Psoas muscle (tissue), 7 donors: ENCODE measurements at regions not wholly inside any gene's neighbourhood (a gene's known extent, or its start where the extent isn't known, plus 50 kb on each side); places are given as distances from the start of the nearest gene placed in this dataset.

Source experiments
- ATAC-seq, 4 donors: fragments of 200-7000 bp; cut with Tn5 transposase; one replicate each; pipeline ENCODE4 v1.9.1; 2020; ENCODE audit warnings: moderate library complexity in 3 of 4, mild to moderate bottlenecking in 2 of 4
- DNase-seq, 2 donors: peaks; one replicate each; pipeline ENCODE4 v3.0.0-alpha.2; 2020
- H3K27ac ChIP-seq: fragments of 200-600 bp; one replicate; pipeline ENCODE4 v1.8.0; 2022
- H3K27me3 ChIP-seq, 3 donors: fragments of 200-600 bp in 1 of 3; one replicate each; pipeline versions ENCODE4 v1.6.1 to v1.8.0; 2013 to 2022; ENCODE audit warnings: low read length in 2 of 3, mild to moderate bottlenecking in 2 of 3, moderate library complexity in 1 of 3; ENCODE audit not compliant: insufficient read depth in 3 of 3
- H3K36me3 ChIP-seq, 2 donors: fragments of 200-600 bp in 1 of 2; one replicate each; pipeline versions ENCODE4 v1.6.1 to v1.8.0; 2013 to 2022; ENCODE audit warnings: low read depth in 1 of 2, mild to moderate bottlenecking in 1 of 2, moderate library complexity in 1 of 2; ENCODE audit not compliant: insufficient read depth in 1 of 2
- H3K4me1 ChIP-seq: fragments of 200-600 bp; one replicate; pipeline ENCODE4 v1.8.0; 2022
- H3K4me3 ChIP-seq: fragments of 200-600 bp; one replicate; pipeline ENCODE4 v1.8.0; 2022; ENCODE audit warnings: mild to moderate bottlenecking
- H3K9me3 ChIP-seq: fragments of 200-600 bp; one replicate; pipeline ENCODE4 v1.8.0; 2022
- WGBS, 3 donors: extraction: QIAGEN DNeasy Blood & Tissue Kit; methylation state at CpG; one replicate each; pipeline versions ENCODE4 v1.1.6 to v1.1.7; 2013; 5-methylcytosine and 5-hydroxymethylcytosine counted together
- intact Hi-C, 2 donors: fragments of 100-400 bp; cut with DNase I; formaldehyde crosslinking; loops; one replicate each; pipeline versions ENCODE4 v1.11.0 to v1.14.2; 2022
- TF ChIP-seq, protein P1 (sequence below): fragments of 200-600 bp; IDR thresholded peaks from one replicate; pipeline ENCODE4 v1.8.0; 2022; ENCODE audit warnings: antibody characterized with exemption
- donor health status: healthy with polysubstance abuse.
- donor health status: DM: no; HTN: no; CAD: no; lungs with moderate emphysema.
- donor health status: Bipolar disorder and iron deficiency.
- donor health status: healthy.
- donor health status: DM: yes; HTN: yes; CAD: no.
- donor health status: DM: no; HTN: no; CAD: no.
- donor health status: DM: yes; HTN: yes; CAD: no.

DNA sequence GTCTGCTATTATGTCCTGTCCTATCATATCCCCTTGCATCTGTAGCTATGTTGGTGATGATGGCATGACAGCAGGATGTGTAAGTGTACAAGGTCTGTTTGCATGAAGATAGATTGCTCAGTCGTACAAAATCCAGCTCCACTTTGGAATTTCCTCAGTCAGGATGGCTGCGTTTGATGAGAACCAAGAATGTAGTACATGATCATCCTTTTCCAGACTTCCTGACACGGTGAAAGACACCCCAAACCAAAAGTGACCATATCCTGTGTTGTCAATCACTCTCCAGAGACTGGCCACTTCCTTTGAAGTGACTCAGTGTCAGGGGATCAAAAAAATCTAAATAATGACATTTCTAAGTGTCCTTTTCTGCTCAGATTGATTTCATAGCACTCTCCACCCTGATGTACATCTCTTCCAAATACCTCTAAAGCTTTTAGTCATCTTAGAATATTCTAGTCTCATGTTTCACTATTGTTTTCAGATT is 213.4 kb downstream of the PLK2 start:
- intact Hi-C loops = no loop called here
- Histone ChIP-seq H3K27me3 (no peaks in the 10 kb centered on the region), H3K27ac (peak overlapping the region; percentile 14), H3K36me3 (no peaks in the 10 kb centered on the region), H3K4me1 (no peaks in the 10 kb centered on the region), H3K9me3 (no peaks in the 10 kb centered on the region), H3K4me3 (no peak overlapping the region)
- 60 to 63% (median 62%) methylated on average over 3 of the region's 3 CpGs for WGBS, 3 donors
- no peak for DNase-seq
- TF ChIP-seq, protein P1, sequence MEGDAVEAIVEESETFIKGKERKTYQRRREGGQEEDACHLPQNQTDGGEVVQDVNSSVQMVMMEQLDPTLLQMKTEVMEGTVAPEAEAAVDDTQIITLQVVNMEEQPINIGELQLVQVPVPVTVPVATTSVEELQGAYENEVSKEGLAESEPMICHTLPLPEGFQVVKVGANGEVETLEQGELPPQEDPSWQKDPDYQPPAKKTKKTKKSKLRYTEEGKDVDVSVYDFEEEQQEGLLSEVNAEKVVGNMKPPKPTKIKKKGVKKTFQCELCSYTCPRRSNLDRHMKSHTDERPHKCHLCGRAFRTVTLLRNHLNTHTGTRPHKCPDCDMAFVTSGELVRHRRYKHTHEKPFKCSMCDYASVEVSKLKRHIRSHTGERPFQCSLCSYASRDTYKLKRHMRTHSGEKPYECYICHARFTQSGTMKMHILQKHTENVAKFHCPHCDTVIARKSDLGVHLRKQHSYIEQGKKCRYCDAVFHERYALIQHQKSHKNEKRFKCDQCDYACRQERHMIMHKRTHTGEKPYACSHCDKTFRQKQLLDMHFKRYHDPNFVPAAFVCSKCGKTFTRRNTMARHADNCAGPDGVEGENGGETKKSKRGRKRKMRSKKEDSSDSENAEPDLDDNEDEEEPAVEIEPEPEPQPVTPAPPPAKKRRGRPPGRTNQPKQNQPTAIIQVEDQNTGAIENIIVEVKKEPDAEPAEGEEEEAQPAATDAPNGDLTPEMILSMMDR = no peak
- no peak for ATAC-seq

DNA sequence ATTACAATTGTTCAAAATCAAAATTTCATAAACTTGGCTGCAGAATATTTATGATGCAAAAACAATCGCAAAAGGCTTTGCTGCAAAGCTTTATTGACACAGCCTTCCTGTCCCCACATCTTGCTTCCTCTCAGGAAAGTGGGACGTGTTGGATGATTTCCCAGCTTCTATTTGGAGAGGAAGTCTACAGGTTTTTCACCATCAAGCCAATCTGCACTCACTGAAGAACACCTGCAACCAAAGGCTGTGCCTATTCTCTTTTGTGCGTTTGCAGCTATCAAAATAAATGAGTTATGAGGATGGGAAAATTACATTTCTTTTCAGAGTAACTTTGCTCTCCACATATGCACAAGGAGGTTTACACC is 214.4 kb downstream of the PLK2 start:
- TF ChIP-seq, protein P1 = no peak
- intact Hi-C loops = no loop called here
- Histone ChIP-seq H3K4me1 (peaks cover 2% of the 10 kb centered on the region), H3K36me3 (no peaks in the 10 kb centered on the region), H3K9me3 (no peaks in the 10 kb centered on the region), H3K27me3 (no peaks in the 10 kb centered on the region), H3K27ac (no peak overlapping the region), H3K4me3 (no peak overlapping the region)
- DNase-seq (no peak), ATAC-seq (no peak)
- 70 to 73% (median 71%) methylated on average over 3 of the region's 3 CpGs for WGBS, 3 donors

DNA sequence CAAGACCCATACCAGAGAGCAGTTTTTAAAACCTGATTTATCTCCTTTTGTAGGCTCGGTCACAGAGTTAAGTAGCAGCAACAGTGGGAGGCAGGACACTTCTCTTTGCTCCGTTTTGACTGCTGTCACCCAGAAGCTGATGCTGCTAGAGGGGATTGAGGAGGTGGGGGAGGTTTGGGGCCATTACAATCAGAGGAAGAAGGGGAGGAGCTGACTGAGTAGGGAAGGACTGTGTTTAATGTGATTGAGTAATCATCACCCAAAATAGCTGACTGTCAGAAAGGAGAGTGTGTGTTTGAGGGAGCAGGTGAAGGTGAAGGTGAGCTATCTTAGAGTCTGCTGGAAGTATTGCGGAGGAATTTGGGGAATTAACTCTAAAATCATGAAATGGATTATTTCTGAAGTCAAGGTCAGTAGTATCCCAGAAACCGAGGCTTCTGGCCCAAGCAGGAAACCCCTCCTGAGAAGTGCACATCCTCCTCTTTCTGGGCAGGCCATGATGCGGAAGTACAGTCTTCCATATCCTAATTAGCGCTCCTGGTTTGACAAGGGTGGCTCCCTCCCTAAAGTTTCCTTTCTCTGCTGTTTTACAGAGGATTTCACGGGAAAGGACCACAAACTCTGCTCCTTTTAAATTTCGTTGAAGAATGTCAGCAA is 214.9 kb downstream of the PLK2 start:
- no peaks in the 10 kb centered on the region for H3K36me3 ChIP-seq
- DNase-seq (no peak), ATAC-seq (peak in 2 of 4 donors; percentile 24 to 51)
- H3K27me3 ChIP-seq = no peaks in the 10 kb centered on the region
- TF ChIP-seq, protein P1 = no peak
- WGBS, 3 donors = 71 to 78% (median 77%) methylated on average over 8 of the region's 8 CpGs
- H3K4me3 ChIP-seq = no peak overlapping the region
- H3K27ac ChIP-seq = peak overlapping the region; percentile 44
- intact Hi-C loops = no loop called here
- H3K9me3 ChIP-seq = no peaks in the 10 kb centered on the region
- peaks cover 8% of the 10 kb centered on the region for H3K4me1 ChIP-seq

DNA sequence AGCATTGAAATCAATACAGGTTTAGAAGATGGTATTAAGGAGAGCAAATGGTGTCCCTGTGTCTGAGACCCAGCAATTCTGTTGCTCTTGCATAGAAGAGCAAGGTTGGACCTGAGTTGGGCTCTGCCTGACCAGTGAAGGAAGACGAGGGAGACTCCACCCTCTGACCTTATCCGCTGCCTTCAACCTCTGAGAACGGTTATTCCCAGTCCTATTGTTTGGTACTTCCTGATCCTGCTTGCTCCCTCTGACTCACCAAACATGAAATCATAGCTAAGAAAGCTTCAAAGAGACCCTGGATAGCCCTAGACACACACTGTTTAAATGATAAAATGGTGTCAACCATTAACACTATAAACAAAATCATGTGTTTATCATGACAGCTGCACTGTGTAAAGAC is 218.5 kb downstream of the PLK2 start:
- Histone ChIP-seq H3K27ac (peak overlapping the region; percentile 54), H3K9me3 (no peaks in the 10 kb centered on the region), H3K4me1 (peaks cover 15% of the 10 kb centered on the region), H3K36me3 (no peaks in the 10 kb centered on the region), H3K27me3 (no peaks in the 10 kb centered on the region), H3K4me3 (no peak overlapping the region)
- 69 to 84% (median 77%) methylated on average over 3 of the region's 3 CpGs for WGBS, 3 donors
- ATAC-seq (peak in 3 of 4 donors; percentile 21 to 58 (median 57)), DNase-seq (no peak)
- TF ChIP-seq, protein P1 = no peak
- intact Hi-C loops = no loop called here

DNA sequence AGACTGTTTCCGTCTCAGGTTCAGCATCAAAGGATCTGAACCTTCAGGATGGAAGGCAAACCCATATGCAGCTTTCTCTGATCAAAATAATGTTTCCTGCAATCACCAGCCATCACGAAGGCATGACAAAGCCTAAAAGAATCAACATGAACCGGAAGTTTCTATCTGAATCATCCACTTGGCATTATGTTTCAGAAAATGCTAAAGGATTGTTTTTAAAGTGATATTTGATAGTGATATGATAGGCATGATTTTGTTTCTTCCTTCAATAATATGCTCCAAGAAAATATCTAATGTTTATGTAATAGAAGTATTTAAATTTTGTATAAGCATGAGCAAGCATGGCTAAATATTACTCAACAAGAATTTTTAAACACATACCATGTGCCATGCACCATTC is 219.6 kb downstream of the PLK2 start:
- no peaks in the 10 kb centered on the region for H3K9me3 ChIP-seq
- H3K27ac ChIP-seq = no peak overlapping the region
- DNase-seq (no peak), ATAC-seq (no peak)
- intact Hi-C loops = no loop called here
- H3K27me3 ChIP-seq = no peaks in the 10 kb centered on the region
- WGBS, 3 donors = 53 to 67% (median 55%) methylated on average over 3 of the region's 3 CpGs
- no peaks in the 10 kb centered on the region for H3K36me3 ChIP-seq
- no peak overlapping the region for H3K4me3 ChIP-seq
- TF ChIP-seq, protein P1 = no peak
- peaks cover 15% of the 10 kb centered on the region for H3K4me1 ChIP-seq
